GM19467 (cell line): ENCODE measurements at regions not wholly inside any gene's neighbourhood (a gene's known extent, or its start where the extent isn't known, plus 50 kb on each side); places are given as distances from the start of the nearest gene placed in this dataset.

Experiments used
- ATAC-seq: cut with Tn5 transposase; IDR thresholded peaks from one replicate; pipeline ENCODE4 v1.9.1; 2021; ENCODE audit warnings: mild to moderate bottlenecking, moderate library complexity; ENCODE audit not compliant: unreplicated experiment

GRCh38 chr5:54774281-54775170, 210.9 kb downstream of the ESM1 start:
- no peak for ATAC-seq

- ATAC-seq = no peak
Measured at GRCh38 chr5:54772684-54773083, 212.7 kb downstream of the ESM1 start.

GRCh38 chr5:54772231-54772630, 213.2 kb downstream of the ESM1 start:
- ATAC-seq = no peak

- no peak for ATAC-seq
Measured at GRCh38 chr5:54769746-54770145, 215.6 kb downstream of the ESM1 start.

GRCh38 chr5:54769072-54769471, 216.3 kb downstream of the ESM1 start:
- ATAC-seq = no peak

- ATAC-seq = no peak
Measured at GRCh38 chr5:54766748-54767147, 218.6 kb downstream of the ESM1 start.

- no peak for ATAC-seq
Measured at GRCh38 chr5:54765165-54766028, 220.0 kb downstream of the ESM1 start.

- no peak for ATAC-seq
Measured at GRCh38 chr5:54764102-54765090, 221.0 kb downstream of the ESM1 start.

- ATAC-seq = no peak
Measured at GRCh38 chr5:54761213-54761701, 224.1 kb downstream of the ESM1 start.

- ATAC-seq = no peak
Measured at GRCh38 chr5:54760182-54760935, 225.0 kb downstream of the ESM1 start.

GRCh38 chr5:54758038-54758437, 227.4 kb downstream of the ESM1 start:
- ATAC-seq = no peak

- no peak for ATAC-seq
Measured at GRCh38 chr5:54757541-54757940, 227.9 kb downstream of the ESM1 start.

- no peak for ATAC-seq
Measured at GRCh38 chr5:54756796-54757402, 228.5 kb downstream of the ESM1 start.

- ATAC-seq = no peak
Measured at GRCh38 chr5:54756301-54756700, 229.1 kb downstream of the ESM1 start.

- ATAC-seq = no peak
Measured at GRCh38 chr5:54754878-54755277, 230.5 kb downstream of the ESM1 start.

- no peak for ATAC-seq
Measured at GRCh38 chr5:54754420-54754819, 231.0 kb downstream of the ESM1 start.

GRCh38 chr5:54753753-54754152, 231.6 kb downstream of the ESM1 start:
- no peak for ATAC-seq

- ATAC-seq = no peak
Measured at GRCh38 chr5:54753034-54753433, 232.4 kb downstream of the ESM1 start.

GRCh38 chr5:54748527-54748926, 231.0 kb downstream of the SNX18 start:
- ATAC-seq = no peak
